ENCODE measurements at regions not wholly inside any gene's neighbourhood (a gene's known extent, or its start where the extent isn't known, plus 50 kb on each side); places are given as distances from the start of the nearest gene placed in this dataset.

- H3K9me3 ChIP-seq (replicated peaks; ENCODE audit: control insufficient read depth, insufficient read depth, low read length) = no peaks in the 10 kb centered on the region
- no peaks in the 10 kb centered on the region for H3K36me3 ChIP-seq (ENCODE audit: control insufficient read depth in 2 of 2, extremely low read depth in 1 of 2, insufficient read depth in 2 of 2, low read length in 2 of 2)
- CTCF ChIA-PET = no interaction called here
- H3K79me2 ChIP-seq (ENCODE audit: control insufficient read depth, insufficient read depth, low read length) = no peaks in the 10 kb centered on the region
- H3K9ac ChIP-seq (replicated peaks; ENCODE audit: extremely low read depth, insufficient read depth, low read length) = no peak overlapping the region
- intact Hi-C loops (cut with micrococcal nuclease) = no loop called here
- H3K27me3 ChIP-seq (ENCODE audit: control insufficient read depth in 2 of 2, insufficient read depth in 2 of 2, low read length in 2 of 2) = no peaks in the 10 kb centered on the region
- dilution Hi-C loops (cut with MboI; ENCODE audit: extremely low pct_ligation_motif_present, low sequenced_read_pairs) = no loop called here
- DNase-seq (ENCODE audit: low read depth, low spot score) (no peak), FAIRE-seq (no peak)
- H3K9me1 ChIP-seq (replicated peaks; ENCODE audit: control insufficient read depth, extremely low read depth, insufficient read depth, low read length) = no peaks in the 10 kb centered on the region
- no peaks in the 10 kb centered on the region for H3K4me1 ChIP-seq (ENCODE audit: control insufficient read depth, extremely low read depth, insufficient read depth, low read length)
- BruUV-seq (replicated peaks) = no TSS peak
- no peak overlapping the region for H2AFZ ChIP-seq (ENCODE audit: low read depth, low read length)
- no peak overlapping the region for H3K27ac ChIP-seq (ENCODE audit: insufficient read depth, low read depth, low read length)
- TF ChIP-seq EZH2 (IDR thresholded peaks at IDR 0.05; ENCODE audit: borderline replicate concordance, low read depth, low read length, severe bottlenecking) (no peak), CTCF (IDR thresholded peaks at IDR 0.05; ENCODE audit: extremely low read depth in 1 of 2, insufficient read depth in 1 of 2, low read depth in 1 of 2, low read length in 2 of 2) (no peak), POLR2A (IDR thresholded peaks at IDR 0.05; ENCODE audit: low read depth, low read length) (no peak), MAX (IDR thresholded peaks at IDR 0.05; ENCODE audit: insufficient read depth, insufficient read length) (no peak), FOS (IDR thresholded peaks at IDR 0.05; ENCODE audit: borderline replicate concordance, insufficient read depth, low read length) (no peak), POLR2AphosphoS5 (IDR thresholded peaks at IDR 0.05; ENCODE audit: insufficient read depth, low read depth, low read length) (no peak), JUN (IDR thresholded peaks at IDR 0.05; ENCODE audit: borderline replicate concordance, insufficient read depth, insufficient read length, low read depth) (no peak), GATA2 (IDR thresholded peaks at IDR 0.05; ENCODE audit: insufficient read depth, insufficient read length, low read depth, low read length) (no peak), MYC (IDR thresholded peaks at IDR 0.05; ENCODE audit: low read depth, low read length) (no peak)
- POLR2A ChIA-PET = no interaction called here
- no peak overlapping the region for H3K4me3 ChIP-seq (replicated peaks in 1 of 3; ENCODE audit: insufficient read depth in 1 of 3, low read depth in 1 of 3, low read length in 3 of 3)
- H4K20me1 ChIP-seq (replicated peaks; ENCODE audit: control insufficient read depth, extremely low read depth, insufficient read depth, low read length) = no peaks in the 10 kb centered on the region
- no peak overlapping the region for H3K4me2 ChIP-seq (ENCODE audit: insufficient read depth, low read length)
Measured at GRCh38 chr1:90798883-90799282, 81.8 kb upstream of the BARHL2 start.
